ENCODE measurements at regions not wholly inside any gene's neighbourhood (a gene's known extent, or its start where the extent isn't known, plus 50 kb on each side); places are given as distances from the start of the nearest gene placed in this dataset.

GRCh38 chr1:166013232-166013631, 153.6 kb downstream of the FAM78B start:
- DNase-seq (ENCODE audit: low read depth, low spot score), result no peak
- RAD21 ChIA-PET (ENCODE audit: low non-redundant PET in 1 of 2, low total read pairs in 2 of 2, uncharacterized antibody in 2 of 2, unreplicated experiment in 2 of 2), result no interaction called here

More at GRCh38 chr1:166013232-166013631, 153.6 kb downstream of the FAM78B start:
- CTCF ChIA-PET, result no interaction called here
- Histone ChIP-seq H3K9me2 (ENCODE audit: insufficient read depth) (no peaks in the 10 kb centered on the region), H3K9ac (ENCODE audit: low read length) (no peak overlapping the region), H3K4me1 (ENCODE audit: control insufficient read depth in 1 of 2, insufficient read depth in 2 of 2, low read length in 2 of 2) (no peaks in the 10 kb centered on the region), H3K27ac (ENCODE audit: low read depth, low read length) (no peak overlapping the region), H4K20me1 (ENCODE audit: insufficient read depth) (no peaks in the 10 kb centered on the region), H3K4me3 (replicated peaks in 1 of 2; ENCODE audit: low read depth in 1 of 2, low read length in 2 of 2) (no peak overlapping the region), H3K9me3 (ENCODE audit: control insufficient read depth in 1 of 2, insufficient read depth in 1 of 2, low read depth in 1 of 2, low read length in 2 of 2) (no peaks in the 10 kb centered on the region), H3K27me3 (ENCODE audit: insufficient read depth, low read length) (peaks cover 36% of the 10 kb centered on the region), H2AFZ (ENCODE audit: low read depth, low read length, poor library complexity, severe bottlenecking) (no peak overlapping the region), H3K4me2 (ENCODE audit: low read length) (no peak overlapping the region), H3K79me2 (ENCODE audit: insufficient read depth, low read length) (no peaks in the 10 kb centered on the region), H3K36me3 (ENCODE audit: control insufficient read depth in 1 of 2, insufficient read depth in 2 of 2, low read length in 2 of 2) (no peaks in the 10 kb centered on the region)
- intact Hi-C loops (cut with micrococcal nuclease), result no loop called here
- no peak for ATAC-seq
- TF ChIP-seq, protein P1, sequence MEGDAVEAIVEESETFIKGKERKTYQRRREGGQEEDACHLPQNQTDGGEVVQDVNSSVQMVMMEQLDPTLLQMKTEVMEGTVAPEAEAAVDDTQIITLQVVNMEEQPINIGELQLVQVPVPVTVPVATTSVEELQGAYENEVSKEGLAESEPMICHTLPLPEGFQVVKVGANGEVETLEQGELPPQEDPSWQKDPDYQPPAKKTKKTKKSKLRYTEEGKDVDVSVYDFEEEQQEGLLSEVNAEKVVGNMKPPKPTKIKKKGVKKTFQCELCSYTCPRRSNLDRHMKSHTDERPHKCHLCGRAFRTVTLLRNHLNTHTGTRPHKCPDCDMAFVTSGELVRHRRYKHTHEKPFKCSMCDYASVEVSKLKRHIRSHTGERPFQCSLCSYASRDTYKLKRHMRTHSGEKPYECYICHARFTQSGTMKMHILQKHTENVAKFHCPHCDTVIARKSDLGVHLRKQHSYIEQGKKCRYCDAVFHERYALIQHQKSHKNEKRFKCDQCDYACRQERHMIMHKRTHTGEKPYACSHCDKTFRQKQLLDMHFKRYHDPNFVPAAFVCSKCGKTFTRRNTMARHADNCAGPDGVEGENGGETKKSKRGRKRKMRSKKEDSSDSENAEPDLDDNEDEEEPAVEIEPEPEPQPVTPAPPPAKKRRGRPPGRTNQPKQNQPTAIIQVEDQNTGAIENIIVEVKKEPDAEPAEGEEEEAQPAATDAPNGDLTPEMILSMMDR (IDR thresholded peaks at IDR 0.05 in 2 of 3, conservative IDR thresholded peaks at IDR 0.05 in 1 of 3; ENCODE audit: borderline replicate concordance in 1 of 3, insufficient read depth in 1 of 3, low read depth in 2 of 3, low read length in 2 of 3), result no peak
- TF ChIP-seq EZH2phosphoT487 (IDR thresholded peaks at IDR 0.05; ENCODE audit: borderline replicate concordance) (no peak), MAX (IDR thresholded peaks at IDR 0.05) (no peak), YY1 (IDR thresholded peaks at IDR 0.05; ENCODE audit: extremely low read depth, insufficient replicate concordance, low read depth, low read length) (no peak), POLR2A (IDR thresholded peaks at IDR 0.05; ENCODE audit: borderline replicate concordance, extremely low read depth, insufficient read depth, insufficient read length) (no peak), EGR1 (IDR thresholded peaks at IDR 0.05; ENCODE audit: low read depth) (no peak), TCF7L2 (IDR thresholded peaks at IDR 0.05; ENCODE audit: borderline replicate concordance, extremely low read depth, insufficient read depth, insufficient read length) (no peak), ZBTB33 (IDR thresholded peaks at IDR 0.05; ENCODE audit: extremely low read depth, insufficient replicate concordance, low read length) (no peak), POLR2AphosphoS5 (IDR thresholded peaks at IDR 0.05; ENCODE audit: low read depth, low read length) (no peak), ZFX (IDR thresholded peaks at IDR 0.05) (no peak), RAD21 (IDR thresholded peaks at IDR 0.05; ENCODE audit: low read depth) (no peak), ZNF274 (IDR thresholded peaks at IDR 0.05; ENCODE audit: low read depth, low read length) (no peak), SRF (IDR thresholded peaks at IDR 0.05; ENCODE audit: low read depth) (no peak)
- TF ChIP-seq, protein P2, sequence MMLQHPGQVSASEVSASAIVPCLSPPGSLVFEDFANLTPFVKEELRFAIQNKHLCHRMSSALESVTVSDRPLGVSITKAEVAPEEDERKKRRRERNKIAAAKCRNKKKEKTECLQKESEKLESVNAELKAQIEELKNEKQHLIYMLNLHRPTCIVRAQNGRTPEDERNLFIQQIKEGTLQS (IDR thresholded peaks at IDR 0.05), result no peak
- POLR2A ChIA-PET, result no interaction called here
- no TSS peak for BruUV-seq (replicated peaks)
